ENCODE measurements at regions not wholly inside any gene's neighbourhood (a gene's known extent, or its start where the extent isn't known, plus 50 kb on each side); places are given as distances from the start of the nearest gene placed in this dataset.

GRCh38 chr7:46881507-46882127, 700.3 kb downstream of the TNS3 start:
- H3K4me3 Mint-ChIP-seq = no peak overlapping the region
- TF ChIP-seq ZNF114 (CRISPR knock-in tag; IDR thresholded peaks at IDR 0.05) (no peak), POLR2AphosphoS5 (IDR thresholded peaks at IDR 0.05; ENCODE audit: low read depth) (no peak), ZNF462 (CRISPR knock-in tag; IDR thresholded peaks at IDR 0.05) (no peak), CREB1 (CRISPR knock-in tag; IDR thresholded peaks at IDR 0.05; ENCODE audit: low read depth) (no peak), STAT1 (IDR thresholded peaks at IDR 0.05; ENCODE audit: unreplicated experiment) (no peak), EZH2phosphoT487 (IDR thresholded peaks at IDR 0.05; ENCODE audit: unreplicated experiment) (no peak)
- peak overlapping the region; percentile 83; the same call in 1 of the 2 replicates for H2AFZ ChIP-seq

More at GRCh38 chr7:46881507-46882127, 700.3 kb downstream of the TNS3 start:
- ATAC-seq (peak; percentile 32; the same call in 2 of the 3 replicates), DNase-seq (ENCODE audit: low spot score) (peak; percentile 32)
- Histone ChIP-seq H3K36me3 (ENCODE audit: insufficient read depth) (no peaks in the 10 kb centered on the region), H3K27me3 (ENCODE audit: insufficient read depth) (no peaks in the 10 kb centered on the region), H3K27ac (ENCODE audit: low read depth) (no peak overlapping the region), H4K20me1 (replicated peaks; ENCODE audit: insufficient read depth) (no peaks in the 10 kb centered on the region), H3K79me2 (replicated peaks; ENCODE audit: insufficient read depth) (no peaks in the 10 kb centered on the region), H3F3A (replicated peaks; ENCODE audit: low read depth) (no peaks in the 10 kb centered on the region), H3K4me3 (no peak overlapping the region), H3K4me1 (ENCODE audit: insufficient read depth) (peaks cover 22% of the 10 kb centered on the region), H3K9me2 (ENCODE audit: insufficient read depth) (no peaks in the 10 kb centered on the region), H3K4me2 (no peak overlapping the region; the same call in 1 of the 2 replicates)
- Mint-ChIP-seq H3K27me3 (ENCODE audit: insufficient read depth, low read depth, poor library complexity) (peaks cover 1% of the 10 kb centered on the region), H3K4me1 (peaks cover 23% of the 10 kb centered on the region), H3K36me3 (ENCODE audit: low read depth) (no peaks in the 10 kb centered on the region), H3K27ac (no peak overlapping the region), H3K9me3 (no peaks in the 10 kb centered on the region)
